Mucosa of gallbladder (tissue), 1 donor: ENCODE measurements at regions not wholly inside any gene's neighbourhood (a gene's known extent, or its start where the extent isn't known, plus 50 kb on each side); places are given as distances from the start of the nearest gene placed in this dataset.

Experiments used
- DNase-seq: peaks from one replicate; pipeline ENCODE4 v3.0.0-alpha.2; 2020; ENCODE audit warnings: low spot score
- donor health status: DM: no; HTN: no; CAD: no.

GRCh38 chr14:66115740-66116502, 370.2 kb upstream of the CCDC196 start:
- DNase-seq, result no peak

- DNase-seq, result no peak
Measured at GRCh38 chr14:66116732-66117131, 369.4 kb upstream of the CCDC196 start.

GRCh38 chr14:66117600-66117999, 368.6 kb upstream of the CCDC196 start:
- DNase-seq, result no peak

DNA sequence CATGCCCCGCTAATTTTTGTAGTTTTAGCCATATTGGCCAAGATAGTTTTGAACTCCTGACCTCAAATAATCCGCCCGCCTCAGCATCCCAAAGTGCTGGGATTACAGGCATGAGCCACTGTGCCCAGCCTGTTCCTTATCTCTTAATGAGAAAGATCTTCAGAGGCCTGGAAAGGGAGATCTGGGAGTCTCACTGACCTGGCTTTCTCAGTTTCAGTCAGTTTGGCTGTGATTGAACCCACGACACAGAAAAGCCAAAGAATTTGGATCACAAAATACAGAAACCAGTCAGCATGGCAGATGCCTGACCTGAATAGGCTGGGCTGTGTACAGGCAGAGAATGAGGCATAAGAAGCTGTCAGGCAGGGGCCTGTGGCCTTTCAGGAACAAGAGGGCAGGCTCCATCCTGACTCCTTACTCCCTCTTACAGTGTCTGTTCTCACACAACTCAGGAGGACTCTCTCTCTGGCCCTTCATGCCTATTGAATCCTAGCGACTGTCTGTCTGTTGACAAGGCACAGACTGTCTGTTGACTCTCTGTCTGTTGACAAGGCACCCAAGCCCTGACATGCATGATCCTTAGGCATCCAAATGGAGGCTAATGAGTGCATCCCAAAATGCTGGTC, 366.5 kb upstream of the CCDC196 start:
- no peak for DNase-seq

GRCh38 chr14:66120402-66120801, 365.8 kb upstream of the CCDC196 start:
- DNase-seq, result no peak

DNA sequence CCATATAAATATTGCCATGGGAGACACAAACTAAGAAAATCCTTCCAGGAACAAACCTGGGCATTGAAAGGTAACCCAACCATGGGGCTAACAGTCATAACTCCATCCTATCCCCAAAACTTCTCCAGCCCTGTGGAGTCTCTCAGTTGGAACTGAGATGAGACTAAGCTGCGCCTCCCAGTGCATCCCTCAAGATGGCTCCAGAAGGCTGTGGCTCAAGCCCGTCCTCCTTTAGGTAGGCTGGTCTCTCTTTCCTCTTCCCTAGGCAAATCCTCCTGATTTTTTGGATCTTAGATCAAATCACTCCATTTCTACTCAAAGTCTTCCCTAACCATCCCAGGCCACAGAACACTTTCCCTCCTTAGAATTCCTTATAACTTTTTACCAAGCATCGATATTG, 364.3 kb upstream of the CCDC196 start:
- no peak for DNase-seq

DNA sequence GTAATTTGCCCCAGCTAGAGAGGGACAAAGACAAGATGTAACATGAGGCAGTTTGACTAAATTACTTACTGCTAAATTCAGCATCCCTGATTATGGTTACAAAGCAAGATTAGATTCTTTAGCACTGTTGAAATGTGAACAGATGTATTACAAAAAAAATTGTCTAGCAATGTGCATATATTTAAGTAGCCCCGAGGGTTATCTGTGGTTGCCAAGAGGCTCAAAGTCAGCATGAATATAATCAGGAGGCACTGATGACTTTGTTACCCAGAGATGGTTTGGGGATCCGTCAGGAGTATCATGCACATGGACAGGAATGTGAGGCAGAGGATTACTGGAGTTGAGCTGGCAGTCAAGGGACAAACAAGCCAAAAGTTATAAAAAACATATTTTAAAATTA, 356.9 kb upstream of the CCDC196 start:
- no peak for DNase-seq

DNA sequence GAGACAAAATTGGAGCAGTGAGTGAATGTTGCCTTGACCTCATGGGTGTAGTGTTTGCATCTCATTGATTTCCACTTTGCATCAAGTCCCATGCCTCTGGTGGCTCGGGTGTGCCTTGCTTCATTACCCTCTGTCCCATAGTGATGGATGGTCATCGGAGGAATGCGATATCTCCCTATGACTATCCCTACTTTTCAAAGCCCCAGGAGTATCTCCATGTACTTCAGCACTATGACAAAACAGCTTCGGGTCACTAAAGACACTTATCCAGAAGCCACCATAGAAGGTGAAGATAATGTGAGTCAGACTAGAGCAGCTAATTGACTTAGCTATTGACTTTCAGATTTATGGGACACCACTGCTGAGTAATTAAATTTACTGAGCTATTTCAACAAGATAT, 355.1 kb upstream of the CCDC196 start:
- DNase-seq, result no peak

DNA sequence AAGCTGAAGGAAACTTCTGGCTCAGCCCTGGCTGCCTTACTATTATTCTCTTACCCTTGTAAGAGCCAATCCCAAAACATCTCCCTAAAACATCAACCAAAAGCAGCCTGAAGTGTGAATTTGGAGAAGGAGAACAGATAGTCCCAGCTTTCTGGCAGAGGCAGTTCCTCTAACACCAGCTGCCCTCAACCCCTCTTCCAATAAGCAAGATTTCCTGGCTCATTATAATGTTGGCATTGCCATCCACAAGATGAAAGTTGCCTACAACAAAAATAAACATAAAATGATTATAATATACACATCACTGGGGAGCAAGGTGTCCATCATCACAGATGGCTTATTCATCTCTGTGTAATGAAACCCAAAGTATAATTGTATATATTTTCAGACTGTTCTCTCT, 352.5 kb upstream of the CCDC196 start:
- DNase-seq, result no peak

- DNase-seq, result no peak
Measured at GRCh38 chr14:66135831-66136230, 350.3 kb upstream of the CCDC196 start.

GRCh38 chr14:66137081-66137480, 349.1 kb upstream of the CCDC196 start:
- DNase-seq, result no peak

DNA sequence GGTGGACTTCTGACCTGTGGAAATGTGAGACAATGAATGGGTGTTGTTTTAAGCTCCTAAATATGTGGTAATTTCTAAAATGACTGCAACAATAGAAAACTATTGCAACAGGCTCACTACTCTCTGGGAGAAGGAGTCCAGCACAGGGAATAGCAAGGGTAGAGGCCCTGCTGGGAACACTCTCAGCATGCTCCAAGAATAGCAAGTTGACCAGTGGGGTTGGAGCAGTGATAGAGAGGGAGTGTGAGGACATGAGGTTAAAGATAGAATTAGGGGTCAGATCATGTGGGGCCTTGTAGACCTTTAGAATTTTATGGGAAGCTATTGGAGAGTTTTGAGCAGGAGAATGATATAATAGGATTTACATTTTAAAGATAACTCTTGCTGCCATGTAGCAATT, 346.7 kb upstream of the CCDC196 start:
- no peak for DNase-seq

GRCh38 chr14:66140213-66140918, 345.8 kb upstream of the CCDC196 start:
- DNase-seq, result no peak

GRCh38 chr14:66140963-66141362, 345.2 kb upstream of the CCDC196 start:
- DNase-seq, result no peak

DNA sequence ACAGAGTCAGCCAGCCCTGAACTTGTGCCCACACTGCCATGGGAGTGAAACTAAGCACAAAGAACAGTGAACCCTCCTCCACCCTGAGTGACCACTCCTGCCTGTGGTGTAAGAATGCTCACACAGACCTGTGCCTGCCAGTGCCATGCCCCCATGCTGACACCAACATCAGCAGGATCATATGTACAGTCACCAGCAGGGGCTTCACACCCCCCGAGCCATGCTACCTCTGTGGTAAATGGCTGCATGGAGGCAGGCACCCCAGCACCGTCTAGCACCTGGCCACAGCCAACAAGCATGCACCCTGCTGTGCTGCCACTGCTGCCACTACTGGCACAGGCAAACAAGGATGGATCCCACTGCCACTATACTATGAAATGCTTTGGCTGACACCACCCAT, 344.4 kb upstream of the CCDC196 start:
- no peak for DNase-seq

- no peak for DNase-seq
Measured at GRCh38 chr14:66143387-66144112, 342.6 kb upstream of the CCDC196 start.

DNA sequence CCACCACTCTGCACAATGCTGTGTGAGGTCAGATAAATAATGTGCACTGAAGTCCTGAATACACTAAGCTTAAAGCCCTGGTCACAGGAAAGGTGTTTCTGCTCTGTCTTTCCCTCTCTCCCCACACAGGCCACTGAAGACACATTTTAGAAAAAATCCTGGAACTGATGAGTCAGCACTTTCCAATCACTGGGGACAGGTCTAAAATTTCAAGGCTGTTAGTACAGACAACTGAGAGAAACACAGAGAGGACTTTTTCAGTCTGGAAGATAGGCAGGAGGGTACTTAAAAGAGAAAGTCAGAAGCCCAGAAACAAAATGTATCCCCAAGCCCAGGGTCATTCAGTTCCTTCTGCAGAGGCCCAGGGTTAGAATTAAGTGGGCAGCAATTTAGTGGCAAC, 333.9 kb upstream of the CCDC196 start:
- DNase-seq, result no peak

DNA sequence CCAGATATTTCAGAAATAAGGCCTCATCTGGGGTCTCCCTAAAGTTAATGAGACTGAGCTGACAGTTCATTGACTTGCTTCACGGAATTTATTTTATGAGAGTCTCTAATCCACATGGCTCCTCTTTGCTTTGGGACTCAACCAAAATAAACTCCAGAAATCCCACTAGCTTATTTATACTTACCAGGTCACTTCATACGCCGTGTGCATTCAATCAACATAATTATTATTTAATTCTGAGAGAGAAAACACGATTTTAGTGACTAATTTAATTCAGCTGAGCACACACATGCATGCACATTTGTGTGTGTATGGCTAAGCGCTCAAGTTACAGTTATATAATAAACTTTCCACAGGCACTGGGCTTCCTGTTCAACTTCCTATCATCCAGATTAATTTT, 333.4 kb upstream of the CCDC196 start:
- DNase-seq, result no peak

DNA sequence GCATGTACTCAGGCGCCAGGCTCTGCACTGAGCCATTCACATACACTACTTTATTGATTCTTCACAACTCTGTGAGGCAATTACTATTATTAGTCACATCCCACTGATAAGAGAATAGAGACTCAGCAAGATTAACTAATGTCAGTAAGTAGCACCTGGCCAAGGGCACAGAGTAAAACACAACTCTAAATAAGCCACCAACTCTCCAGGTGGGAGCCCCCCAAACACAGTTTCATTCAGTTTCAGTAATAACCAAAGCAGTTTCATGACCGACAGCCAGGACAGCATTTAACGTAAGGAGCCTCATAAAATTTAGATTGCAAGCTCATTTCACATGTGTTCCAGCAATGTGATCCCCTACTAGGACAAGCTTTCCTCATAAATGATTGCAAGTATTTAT, 323.1 kb upstream of the CCDC196 start:
- DNase-seq, result no peak

GRCh38 chr14:66165337-66165736, 320.8 kb upstream of the CCDC196 start:
- no peak for DNase-seq

DNA sequence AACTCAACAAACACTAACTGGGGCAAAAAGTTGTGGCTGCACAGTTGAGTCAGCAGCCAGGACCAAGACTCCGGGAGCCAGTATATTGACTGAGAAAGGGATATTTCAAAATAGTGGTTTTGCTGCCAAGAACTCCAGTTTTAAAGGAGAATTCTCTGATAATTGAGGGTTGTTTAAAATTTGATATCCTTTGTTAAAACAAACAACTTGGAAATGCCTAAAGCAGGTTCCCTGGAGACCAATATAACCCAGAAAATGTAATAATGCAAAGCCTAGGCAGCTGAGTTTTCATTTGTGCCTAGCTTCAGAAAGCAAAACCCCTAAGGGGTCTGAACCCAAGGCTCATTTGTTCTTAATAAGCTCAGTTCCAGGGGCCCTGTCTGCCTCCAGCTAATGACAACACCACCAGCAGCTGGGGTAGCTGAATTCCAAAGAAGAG, 311.7 kb upstream of the CCDC196 start:
- DNase-seq, result no peak

GRCh38 chr14:66177935-66178334, 308.2 kb upstream of the CCDC196 start:
- no peak for DNase-seq
